SHP77 (cell line): ENCODE measurements at regions not wholly inside any gene's neighbourhood (a gene's known extent, or its start where the extent isn't known, plus 50 kb on each side); places are given as distances from the start of the nearest gene placed in this dataset.
A peak's percentile ranks its signal among the peaks of the same experiment; 100 is the strongest.

Experiments used
- DNase-seq, 2 experiments: peaks; one replicate each; lab custom pipeline; 2025; lab: John Stamatoyannopoulos, UW

- peak in 1 of 2 experiments; percentile 10 for DNase-seq
These were observed 60.3 kb upstream of the CSF3R start for GRCh38 chr1:36542962-36543515.

- DNase-seq = no peak
These were observed 59.6 kb upstream of the CSF3R start for GRCh38 chr1:36542024-36542961.

- no peak for DNase-seq
These were observed 57.3 kb upstream of the CSF3R start for GRCh38 chr1:36540056-36540455.

GRCh38 chr1:36539526-36539925 lies 56.8 kb upstream of the CSF3R start:
- no peak for DNase-seq

GRCh38 chr1:36537991-36538390 lies 55.3 kb upstream of the CSF3R start:
- DNase-seq = no peak

- no peak for DNase-seq
These were observed 54.6 kb upstream of the CSF3R start for GRCh38 chr1:36537190-36537768.

- no peak for DNase-seq
These were observed 54.0 kb upstream of the CSF3R start for GRCh38 chr1:36536727-36537126.

GRCh38 chr1:36534711-36535412 lies 52.1 kb upstream of the CSF3R start:
- DNase-seq = peak; percentile 20 to 37

- no peak for DNase-seq
These were observed 51.2 kb upstream of the CSF3R start for GRCh38 chr1:36533897-36534296.

GRCh38 chr1:36532810-36533401 lies 50.2 kb upstream of the CSF3R start:
- DNase-seq = no peak
